GM23338 (cell line): ENCODE measurements at regions not wholly inside any gene's neighbourhood (a gene's known extent, or its start where the extent isn't known, plus 50 kb on each side); places are given as distances from the start of the nearest gene placed in this dataset.

Experiments
- ATAC-seq: fragments of 200-7000 bp; cut with Tn5 transposase; 3 replicates; pipeline ENCODE4 v1.9.1; 2020
- DNase-seq: peaks from one replicate; pipeline ENCODE4 v3.0.0-alpha.2; 2015; ENCODE audit warnings: low spot score
- H2AFZ ChIP-seq: fragments of 200-600 bp; sonication (generic); 2 replicates; pipeline ENCODE4 v1.8.0; 2016; ENCODE audit warnings: antibody characterized with exemption, mild to moderate bottlenecking, moderate library complexity
- H3F3A ChIP-seq: fragments of 200-600 bp; sonication (generic); replicated peaks from 2 replicates; pipeline ENCODE4 v1.8.0; 2017; ENCODE audit warnings: antibody characterized with exemption, mixed run types, low read depth
- H3K27ac ChIP-seq: fragments of 200-600 bp; sonication (generic); 2 replicates; pipeline ENCODE4 v1.6.1; 2016; ENCODE audit warnings: low read depth
- H3K27me3 ChIP-seq: fragments of 200-600 bp; sonication (generic); 2 replicates; pipeline ENCODE4 v1.8.0; 2016; ENCODE audit warnings: mild to moderate bottlenecking, mixed run types, moderate library complexity; ENCODE audit not compliant: insufficient read depth
- H3K36me3 ChIP-seq: fragments of 200-600 bp; sonication (generic); 2 replicates; pipeline ENCODE4 v1.8.0; 2016; ENCODE audit warnings: mild to moderate bottlenecking; ENCODE audit not compliant: insufficient read depth
- H3K4me1 ChIP-seq: fragments of 200-600 bp; sonication (generic); 2 replicates; pipeline ENCODE4 v1.8.0; 2016; ENCODE audit warnings: mild to moderate bottlenecking, moderate library complexity; ENCODE audit not compliant: insufficient read depth
- H3K4me2 ChIP-seq: fragments of 200-600 bp; sonication (generic); 2 replicates; pipeline ENCODE4 v1.7.1; 2017; ENCODE audit warnings: mixed run types
- H3K4me3 ChIP-seq: fragments of 200-600 bp; sonication (generic); 2 replicates; pipeline ENCODE4 v1.6.1; 2016; ENCODE audit warnings: mixed run types
- H3K79me2 ChIP-seq: fragments of 200-600 bp; sonication (generic); replicated peaks from 2 replicates; pipeline ENCODE4 v1.8.0; 2017; ENCODE audit warnings: mild to moderate bottlenecking; ENCODE audit not compliant: insufficient read depth
- H3K9me2 ChIP-seq: fragments of 200-600 bp; sonication (generic); 2 replicates; pipeline ENCODE4 v1.8.0; 2017; ENCODE audit not compliant: insufficient read depth
- H4K20me1 ChIP-seq: fragments of 200-600 bp; sonication (generic); replicated peaks from 2 replicates; pipeline ENCODE4 v1.8.0; 2017; ENCODE audit warnings: mild to moderate bottlenecking; ENCODE audit not compliant: insufficient read depth
- H3K27ac Mint-ChIP-seq: 2 replicates; pipeline ENCODE4 v1.8.0; 2020; ENCODE audit warnings: inconsistent platforms, mild to moderate bottlenecking, moderate library complexity, mixed read lengths
- H3K27me3 Mint-ChIP-seq: 3 replicates; pipeline ENCODE4 v1.8.0; 2022; ENCODE audit warnings: low read depth, mild to moderate bottlenecking, moderate library complexity, mixed read lengths, inconsistent platforms; ENCODE audit not compliant: insufficient read depth, poor library complexity
- H3K36me3 Mint-ChIP-seq: 3 replicates; pipeline ENCODE4 v1.8.0; 2021; ENCODE audit warnings: low read depth, mild to moderate bottlenecking, inconsistent platforms, moderate library complexity, mixed read lengths
- H3K4me1 Mint-ChIP-seq: 3 replicates; pipeline ENCODE4 v1.8.0; 2020; ENCODE audit warnings: mild to moderate bottlenecking, inconsistent platforms, mixed read lengths
- H3K4me3 Mint-ChIP-seq: 3 replicates; pipeline ENCODE4 v1.8.0; 2021; ENCODE audit warnings: moderate library complexity, mild to moderate bottlenecking, inconsistent platforms, mixed read lengths
- H3K9me3 Mint-ChIP-seq: 3 replicates; pipeline ENCODE4 v1.8.0; 2020; ENCODE audit warnings: moderate library complexity, mild to moderate bottlenecking, inconsistent platforms, mixed read lengths
- CREB1 ChIP-seq: fragments of 250-450 bp; sonication (Bioruptor Pico); IDR thresholded peaks from 2 replicates; pipeline ENCODE4 v1.5.0; 2020; ENCODE audit warnings: low read depth, mild to moderate bottlenecking, moderate library complexity
- CTCF ChIP-seq, 2 experiments: fragments of 200-600 bp in 1 of 2; sonication (generic) in 1 of 2; conservative IDR thresholded peaks; 2 replicates each; pipeline versions ENCODE4 v1.5.1 to v1.6.1; 2016 to 2017; ENCODE audit warnings: antibody characterized with exemption in 2 of 2, low read depth in 2 of 2, mild to moderate bottlenecking in 2 of 2, moderate library complexity in 1 of 2
- ETS1 ChIP-seq: IDR thresholded peaks from 2 replicates; pipeline ENCODE4 v1.6.1; 2016; ENCODE audit warnings: antibody characterized with exemption
- EZH2 ChIP-seq: fragments of 200-600 bp; sonication (generic); IDR thresholded peaks from one replicate; pipeline ENCODE4 v1.8.0; 2017; ENCODE audit warnings: antibody characterized with exemption, mild to moderate bottlenecking, low read depth; ENCODE audit not compliant: unreplicated experiment
- EZH2phosphoT487 ChIP-seq: fragments of 200-600 bp; sonication (generic); IDR thresholded peaks from one replicate; pipeline ENCODE4 v1.8.1; 2018; ENCODE audit warnings: antibody characterized with exemption; ENCODE audit not compliant: unreplicated experiment
- JUNB ChIP-seq: IDR thresholded peaks from one replicate; pipeline ENCODE4 v1.6.1; 2016; ENCODE audit warnings: antibody characterized with exemption; ENCODE audit not compliant: unreplicated experiment
- NANOG ChIP-seq: IDR thresholded peaks from 2 replicates; pipeline ENCODE4 v1.6.1; 2016; ENCODE audit warnings: antibody characterized with exemption, borderline replicate concordance
- POLR2AphosphoS5 ChIP-seq: IDR thresholded peaks from 2 replicates; pipeline ENCODE4 v1.6.1; 2016; ENCODE audit warnings: antibody characterized with exemption, low read depth
- REST ChIP-seq: IDR thresholded peaks from one replicate; pipeline ENCODE4 v1.6.1; 2018; ENCODE audit warnings: antibody characterized with exemption; ENCODE audit not compliant: unreplicated experiment
- STAT1 ChIP-seq: IDR thresholded peaks from one replicate; pipeline ENCODE4 v1.6.1; 2016; ENCODE audit warnings: antibody characterized with exemption; ENCODE audit not compliant: unreplicated experiment
- ZNF114 ChIP-seq: fragments of 250-450 bp; sonication (Bioruptor Pico); IDR thresholded peaks from 2 replicates; pipeline ENCODE4 v1.5.0; 2020; ENCODE audit warnings: mild to moderate bottlenecking, moderate library complexity
- ZNF331 ChIP-seq: fragments of 250-450 bp; sonication (Bioruptor Pico); IDR thresholded peaks from 2 replicates; pipeline ENCODE4 v1.5.0; 2020; ENCODE audit warnings: low read depth, mild to moderate bottlenecking, moderate library complexity
- ZNF462 ChIP-seq: fragments of 250-450 bp; sonication (Bioruptor Pico); IDR thresholded peaks from 2 replicates; pipeline ENCODE4 v1.5.0; 2020; ENCODE audit warnings: mild to moderate bottlenecking, moderate library complexity

- Histone ChIP-seq H3K4me1 (no peaks in the 10 kb centered on the region), H3K4me2 (no peak overlapping the region), H3K27me3 (no peaks in the 10 kb centered on the region), H4K20me1 (no peaks in the 10 kb centered on the region), H3K36me3 (peaks cover 5% of the 10 kb centered on the region; the same call in 1 of the 2 replicates), H3K9me2 (no peaks in the 10 kb centered on the region), H3K27ac (no peak overlapping the region), H3F3A (no peaks in the 10 kb centered on the region), H2AFZ (no peak overlapping the region), H3K4me3 (no peak overlapping the region), H3K79me2 (no peaks in the 10 kb centered on the region)
- TF ChIP-seq ZNF462 (CRISPR knock-in tag) (no peak), REST (no peak), JUNB (no peak), ZNF331 (no peak), EZH2phosphoT487 (no peak), CREB1 (CRISPR knock-in tag) (no peak), NANOG (no peak), POLR2AphosphoS5 (no peak), ETS1 (no peak), STAT1 (no peak), EZH2 (no peak), CTCF (conservative IDR thresholded peaks at IDR 0.05; ENCODE audit: low read depth in 2 of 2) (no peak), ZNF114 (CRISPR knock-in tag) (no peak)
- ATAC-seq (no peak), DNase-seq (no peak)
- Mint-ChIP-seq H3K4me3 (no peak overlapping the region), H3K27ac (no peak overlapping the region), H3K36me3 (peaks cover 28% of the 10 kb centered on the region), H3K9me3 (peaks cover 31% of the 10 kb centered on the region), H3K4me1 (no peaks in the 10 kb centered on the region), H3K27me3 (no peaks in the 10 kb centered on the region)
These were observed 784.6 kb upstream of the ALCAM start for GRCh38 chr3:104582092-104582491.
